IMR-90 (cell line): ENCODE measurements at regions not wholly inside any gene's neighbourhood (a gene's known extent, or its start where the extent isn't known, plus 50 kb on each side); places are given as distances from the start of the nearest gene placed in this dataset.

Source experiments
- ATAC-seq: fragments of 200-7000 bp; cut with Tn5 transposase; 2 replicates; pipeline ENCODE4 v1.9.1; 2020; ENCODE audit warnings: low read depth, mild to moderate bottlenecking, moderate library complexity
- BruUV-seq: library from RNA; stranded (reverse); fragments of 400-500 nt; replicated peaks from 2 replicates; lab custom pipeline; 2021; lab: Mats Ljungman, UMichigan
- CTCF ChIA-PET: fragments of 300-600 bp; formaldehyde crosslinking; extraction: SDS; loops from one replicate; lab custom pipeline; 2021; ENCODE audit warnings: antibody characterized with exemption; lab: Yijun Ruan, JAX
- POLR2A ChIA-PET: fragments of 300-600 bp; sonication (Branson Sonifier 250); formaldehyde crosslinking; loops from one replicate; lab custom pipeline; 2022; ENCODE audit warnings: antibody characterized with exemption; ENCODE audit not compliant: unreplicated experiment; lab: Charles Lee
- DNase-seq: peaks from one replicate; pipeline ENCODE4 v3.0.0; 2013
- H2AFZ ChIP-seq: replicated peaks from 2 replicates; pipeline ENCODE3; 2013; ENCODE audit warnings: low read length, mild to moderate bottlenecking; ENCODE audit not compliant: poor library complexity
- H2AK5ac ChIP-seq: 2 replicates; pipeline ENCODE4 v1.6.1; 2013; ENCODE audit warnings: low read depth, low read length, inconsistent platforms
- H2AK9ac ChIP-seq: replicated peaks from 2 replicates; pipeline ENCODE3; 2013; ENCODE audit warnings: mild to moderate bottlenecking, low read depth, low read length, moderate library complexity; ENCODE audit not compliant: poor library complexity
- H2BK120ac ChIP-seq: 2 replicates; pipeline ENCODE4 v1.6.1; 2013; ENCODE audit warnings: low read depth, low read length, inconsistent platforms
- H2BK15ac ChIP-seq: 3 replicates; pipeline ENCODE4 v1.6.1; 2013; ENCODE audit warnings: low read depth, low read length, inconsistent platforms
- H2BK20ac ChIP-seq: 2 replicates; pipeline ENCODE4 v1.6.1; 2013; ENCODE audit warnings: low read depth, mild to moderate bottlenecking, inconsistent platforms, low read length, moderate library complexity
- H2BK5ac ChIP-seq: 2 replicates; pipeline ENCODE4 v1.6.1; 2013; ENCODE audit warnings: mild to moderate bottlenecking, low read depth, low read length, inconsistent platforms; ENCODE audit not compliant: poor library complexity, severe bottlenecking
- H3K14ac ChIP-seq: replicated peaks from 2 replicates; pipeline ENCODE4 v1.6.1; 2013; ENCODE audit warnings: low read depth, low read length, inconsistent platforms
- H3K18ac ChIP-seq: 2 replicates; pipeline ENCODE4 v1.6.1; 2013; ENCODE audit warnings: low read depth, low read length, control low read depth
- H3K23ac ChIP-seq: 2 replicates; pipeline ENCODE4 v1.6.1; 2013; ENCODE audit warnings: low read depth, low read length, inconsistent platforms
- H3K27ac ChIP-seq: 2 replicates; pipeline ENCODE4 v1.5.1; 2013; ENCODE audit warnings: mild to moderate bottlenecking, control low read depth, low read length; ENCODE audit not compliant: insufficient read depth
- H3K27me3 ChIP-seq: 2 replicates; pipeline ENCODE4 v1.6.1; 2013; ENCODE audit warnings: low read length; ENCODE audit not compliant: control insufficient read depth, insufficient read depth
- H3K36me3 ChIP-seq: 2 replicates; pipeline ENCODE4 v1.6.1; 2013; ENCODE audit warnings: low read length, mixed read lengths; ENCODE audit not compliant: control insufficient read depth, insufficient read depth
- H3K4ac ChIP-seq: 2 replicates; pipeline ENCODE4 v1.6.1; 2013; ENCODE audit warnings: low read depth, low read length, inconsistent platforms
- H3K4me1 ChIP-seq: 2 replicates; pipeline ENCODE4 v1.6.1; 2013; ENCODE audit warnings: low read length, mixed read lengths; ENCODE audit not compliant: control insufficient read depth, insufficient read depth
- H3K4me2 ChIP-seq: 2 replicates; pipeline ENCODE4 v1.6.1; 2013; ENCODE audit warnings: low read depth, mild to moderate bottlenecking, control low read depth, low read length, moderate library complexity
- H3K4me3 ChIP-seq: 2 replicates; pipeline ENCODE4 v1.5.1; 2013; ENCODE audit warnings: low read depth, mild to moderate bottlenecking, control low read depth, low read length, moderate library complexity; ENCODE audit not compliant: insufficient read depth
- H3K56ac ChIP-seq: 2 replicates; pipeline ENCODE4 v1.6.1; 2013; ENCODE audit warnings: low read length, inconsistent platforms; ENCODE audit not compliant: insufficient read depth; ENCODE audit errors: extremely low read depth
- H3K79me1 ChIP-seq, 2 experiments: 2 replicates each; pipeline ENCODE4 v1.6.1; 2013; ENCODE audit warnings: low read length in 2 of 2, inconsistent platforms in 1 of 2, low read depth in 1 of 2
- H3K9ac ChIP-seq: 2 replicates; pipeline ENCODE4 v1.6.1; 2013; ENCODE audit warnings: low read depth, low read length, control low read depth
- H3K9me1 ChIP-seq: 2 replicates; pipeline ENCODE4 v1.6.1; 2013; ENCODE audit warnings: low read length, inconsistent platforms; ENCODE audit not compliant: insufficient read depth
- H3K9me3 ChIP-seq: 2 replicates; pipeline ENCODE4 v1.6.1; 2013; ENCODE audit warnings: low read length; ENCODE audit not compliant: control insufficient read depth, insufficient read depth
- H4K20me1 ChIP-seq: 2 replicates; pipeline ENCODE4 v1.6.1; 2013; ENCODE audit warnings: low read length, inconsistent platforms; ENCODE audit not compliant: insufficient read depth
- H4K5ac ChIP-seq: 2 replicates; pipeline ENCODE4 v1.6.1; 2013; ENCODE audit warnings: mild to moderate bottlenecking, low read depth, low read length, control low read depth
- H4K8ac ChIP-seq, 2 experiments: 2 replicates each; pipeline ENCODE4 v1.6.1; 2013; ENCODE audit warnings: low read depth in 2 of 2, low read length in 2 of 2, control low read depth in 1 of 2, inconsistent platforms in 1 of 2
- H4K91ac ChIP-seq: 2 replicates; pipeline ENCODE4 v1.6.1; 2013; ENCODE audit warnings: low read depth, low read length, inconsistent platforms; ENCODE audit not compliant: insufficient read depth
- BHLHE40 ChIP-seq: fragments of 150-350 bp; IDR thresholded peaks from 2 replicates; pipeline ENCODE4 v1.6.1; 2016; ENCODE audit warnings: mild to moderate bottlenecking, low read depth, low read length
- CEBPB ChIP-seq: IDR thresholded peaks from 2 replicates; pipeline ENCODE4 v1.6.1; 2012; ENCODE audit warnings: low read depth, low read length, improper control_type of control experiment
- FOS ChIP-seq: fragments of 150-350 bp; IDR thresholded peaks from 2 replicates; pipeline ENCODE4 v1.6.1; 2016; ENCODE audit warnings: low read depth, low read length
- MAZ ChIP-seq: IDR thresholded peaks from 2 replicates; pipeline ENCODE4 v1.6.1; 2012; ENCODE audit warnings: low read depth, mild to moderate bottlenecking, low read length, improper control_type of control experiment, moderate library complexity, borderline replicate concordance
- NFE2L2 ChIP-seq: fragments of 150-350 bp; IDR thresholded peaks from 2 replicates; pipeline ENCODE4 v1.6.1; 2016; ENCODE audit warnings: low read depth, mild to moderate bottlenecking, low read length
- WGBS, 2 experiments: methylation state at CpG; one replicate each; pipeline versions ENCODE4 v1.1.5 to v1.1.7; 2013; ENCODE audit warnings: missing lambda C conversion rate in 2 of 2; ENCODE audit not compliant: insufficient read length in 1 of 2; ENCODE audit errors: extremely low coverage in 2 of 2; 5-methylcytosine and 5-hydroxymethylcytosine counted together
- dilution Hi-C: fragments of 300-500 bp; cut with HindIII; formaldehyde crosslinking; loops from one replicate; pipeline ENCODE4 v1.14.3; 2018; ENCODE audit warnings: low sequenced_read_pairs; ENCODE audit not compliant: unreplicated experiment
- in situ Hi-C: fragments of 300-500 bp; cut with MboI; formaldehyde crosslinking; loops from 3 replicates; pipeline ENCODE4 v1.14.3; 2019; ENCODE audit warnings: low sequenced_read_pairs, inconsistent platforms, mixed read lengths
- intact Hi-C: fragments of 100-400 bp; cut with micrococcal nuclease; formaldehyde crosslinking; loops from 2 replicates; pipeline ENCODE4 v1.10.0; 2022
- TF ChIP-seq, protein P1 (sequence below): fragments of 150-350 bp; IDR thresholded peaks from 2 replicates; pipeline ENCODE4 v1.6.1; 2016; ENCODE audit warnings: low read depth, mild to moderate bottlenecking, low read length, moderate library complexity, borderline replicate concordance

DNA sequence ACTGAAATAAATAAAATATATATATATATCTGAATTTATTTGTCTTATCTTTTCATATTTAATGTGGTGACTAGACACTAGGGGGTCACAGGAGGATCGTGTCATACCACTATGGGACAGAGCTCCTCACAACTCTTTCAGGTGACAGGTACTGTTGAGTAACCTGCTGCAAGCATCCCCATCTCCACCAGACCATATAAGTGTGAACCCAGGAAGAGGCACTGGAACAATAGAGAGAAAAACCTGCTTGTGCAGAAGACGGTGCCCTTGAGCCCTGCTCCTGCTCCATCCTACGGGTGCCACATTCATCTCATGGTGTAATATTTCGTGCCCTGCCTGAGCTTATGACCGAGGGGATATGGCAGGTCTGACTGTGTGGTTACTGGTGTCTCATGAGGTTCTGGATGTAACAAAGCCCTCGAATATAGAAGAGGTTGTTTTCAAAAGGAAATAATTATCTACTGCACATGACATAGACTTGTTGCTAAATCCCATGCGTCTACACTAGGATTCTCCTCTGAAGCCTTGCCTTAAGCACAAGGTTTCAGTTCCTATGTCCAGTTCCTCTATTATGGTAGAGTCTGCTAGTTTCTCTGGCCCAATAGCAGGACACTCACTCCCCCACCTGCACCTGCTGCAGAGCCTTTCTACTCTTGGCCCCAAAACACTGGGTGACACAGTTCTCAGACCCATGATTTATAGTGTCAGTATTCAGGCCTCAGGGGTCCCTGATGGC lies 70.4 kb downstream of the GGTLC2 start:
- H2AK5ac ChIP-seq, result no peak overlapping the region
- H3K4me3 ChIP-seq, result no peak overlapping the region
- no peaks in the 10 kb centered on the region for H3K9me1 ChIP-seq
- in situ Hi-C loops, result no loop called here
- no peak overlapping the region for H3K23ac ChIP-seq
- no peaks in the 10 kb centered on the region for H3K4me1 ChIP-seq
- H3K14ac ChIP-seq, result no peak overlapping the region
- dilution Hi-C loops, result no loop called here
- POLR2A ChIA-PET, result no interaction called here
- no CpG with 5 or more reads among the region's 7 CpGs for WGBS, 2 experiments
- H2BK5ac ChIP-seq, result no peak overlapping the region
- TF ChIP-seq FOS (no peak), CEBPB (no peak), NFE2L2 (no peak), MAZ (no peak), BHLHE40 (no peak)
- TF ChIP-seq, protein P1, sequence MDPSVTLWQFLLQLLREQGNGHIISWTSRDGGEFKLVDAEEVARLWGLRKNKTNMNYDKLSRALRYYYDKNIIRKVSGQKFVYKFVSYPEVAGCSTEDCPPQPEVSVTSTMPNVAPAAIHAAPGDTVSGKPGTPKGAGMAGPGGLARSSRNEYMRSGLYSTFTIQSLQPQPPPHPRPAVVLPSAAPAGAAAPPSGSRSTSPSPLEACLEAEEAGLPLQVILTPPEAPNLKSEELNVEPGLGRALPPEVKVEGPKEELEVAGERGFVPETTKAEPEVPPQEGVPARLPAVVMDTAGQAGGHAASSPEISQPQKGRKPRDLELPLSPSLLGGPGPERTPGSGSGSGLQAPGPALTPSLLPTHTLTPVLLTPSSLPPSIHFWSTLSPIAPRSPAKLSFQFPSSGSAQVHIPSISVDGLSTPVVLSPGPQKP, result no peak
- no peak overlapping the region for H3K27ac ChIP-seq
- H3K56ac ChIP-seq, result no peak overlapping the region
- no peaks in the 10 kb centered on the region for H3K9me3 ChIP-seq
- no peak overlapping the region for H2BK15ac ChIP-seq
- no peak overlapping the region for H4K8ac ChIP-seq
- no peak overlapping the region for H3K4ac ChIP-seq
- DNase-seq (no peak), ATAC-seq (no peak)
- no peaks in the 10 kb centered on the region for H4K20me1 ChIP-seq
- H3K18ac ChIP-seq, result no peak overlapping the region
- no peak overlapping the region for H2BK20ac ChIP-seq
- CTCF ChIA-PET, result no interaction called here
- no peak overlapping the region for H3K4me2 ChIP-seq
- H2AK9ac ChIP-seq, result no peak overlapping the region
- H2AFZ ChIP-seq, result no peak overlapping the region
- H3K27me3 ChIP-seq, result peaks cover 3% of the 10 kb centered on the region; the same call in 1 of the 2 replicates
- H3K79me1 ChIP-seq, result no peaks in the 10 kb centered on the region
- no peak overlapping the region for H2BK120ac ChIP-seq
- H3K36me3 ChIP-seq, result no peaks in the 10 kb centered on the region
- H4K5ac ChIP-seq, result no peak overlapping the region
- intact Hi-C loops, result loop anchor here (5.0 kb wide), 1 partner anchor 33 kb away; no protein-coding TSS in a partner anchor
- H3K9ac ChIP-seq, result no peak overlapping the region
- H4K91ac ChIP-seq, result no peak overlapping the region
- no TSS peak for BruUV-seq
